Mammary epithelial cell (primary cell): ENCODE measurements at regions not wholly inside any gene's neighbourhood (a gene's known extent, or its start where the extent isn't known, plus 50 kb on each side); places are given as distances from the start of the nearest gene placed in this dataset.

Source experiments
- CTCF ChIP-seq, 2 donors: IDR thresholded peaks in 1 of 2; conservative IDR thresholded peaks in 1 of 2; 2 replicates each; pipeline ENCODE4 v1.5.1; 2011 to 2012; ENCODE audit warnings: inconsistent platforms in 2 of 2, low read length in 2 of 2, mild to moderate bottlenecking in 2 of 2, control low read depth in 1 of 2, low read depth in 1 of 2; ENCODE audit not compliant: insufficient read depth in 1 of 2; ENCODE audit errors: extremely low read depth in 1 of 2
- EZH2 ChIP-seq: IDR thresholded peaks from 2 replicates; pipeline ENCODE4 v1.6.1; 2012; ENCODE audit warnings: low read length, inconsistent platforms, borderline replicate concordance

- TF ChIP-seq CTCF (conservative IDR thresholded peaks at IDR 0.05 in 1 of 2, IDR thresholded peaks at IDR 0.05 in 1 of 2; ENCODE audit: extremely low read depth in 1 of 2, insufficient read depth in 1 of 2, low read depth in 1 of 2, low read length in 2 of 2) (no peak), EZH2 (no peak)
These were observed 184.4 kb upstream of the PALMD start for GRCh38 chr1:99461499-99461898.
